HS-27A (cell line): ENCODE measurements at regions not wholly inside any gene's neighbourhood (a gene's known extent, or its start where the extent isn't known, plus 50 kb on each side); places are given as distances from the start of the nearest gene placed in this dataset.

Experiments
- DNase-seq: peaks from one replicate; pipeline ENCODE4 v3.0.0-alpha.2; 2012; ENCODE audit warnings: low read depth, missing footprints

- peak; percentile 33 for DNase-seq
Observed at GRCh38 chr2:138846216-138846821, 66.1 kb upstream of the NXPH2 start.

DNA sequence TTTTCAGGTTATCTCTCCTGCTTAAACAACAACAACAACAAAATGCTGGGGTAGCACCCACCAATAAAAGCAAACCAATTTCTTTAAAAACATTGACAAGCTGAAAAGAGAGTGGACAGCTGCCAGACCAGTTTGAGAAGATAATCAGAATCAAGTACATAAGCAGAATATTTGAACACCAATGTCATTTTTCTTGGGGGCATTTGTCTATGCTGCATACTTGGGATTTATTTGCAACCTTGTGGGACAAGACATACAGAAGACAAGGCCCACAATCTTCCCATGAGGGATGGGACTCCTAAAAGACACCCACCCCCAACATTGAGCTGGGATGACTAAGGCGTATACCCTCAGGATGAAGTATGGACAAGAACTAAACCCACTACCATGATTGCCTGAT, 62.2 kb upstream of the NXPH2 start:
- no peak for DNase-seq

GRCh38 chr2:138841459-138841858, 61.3 kb upstream of the NXPH2 start:
- no peak for DNase-seq

DNA sequence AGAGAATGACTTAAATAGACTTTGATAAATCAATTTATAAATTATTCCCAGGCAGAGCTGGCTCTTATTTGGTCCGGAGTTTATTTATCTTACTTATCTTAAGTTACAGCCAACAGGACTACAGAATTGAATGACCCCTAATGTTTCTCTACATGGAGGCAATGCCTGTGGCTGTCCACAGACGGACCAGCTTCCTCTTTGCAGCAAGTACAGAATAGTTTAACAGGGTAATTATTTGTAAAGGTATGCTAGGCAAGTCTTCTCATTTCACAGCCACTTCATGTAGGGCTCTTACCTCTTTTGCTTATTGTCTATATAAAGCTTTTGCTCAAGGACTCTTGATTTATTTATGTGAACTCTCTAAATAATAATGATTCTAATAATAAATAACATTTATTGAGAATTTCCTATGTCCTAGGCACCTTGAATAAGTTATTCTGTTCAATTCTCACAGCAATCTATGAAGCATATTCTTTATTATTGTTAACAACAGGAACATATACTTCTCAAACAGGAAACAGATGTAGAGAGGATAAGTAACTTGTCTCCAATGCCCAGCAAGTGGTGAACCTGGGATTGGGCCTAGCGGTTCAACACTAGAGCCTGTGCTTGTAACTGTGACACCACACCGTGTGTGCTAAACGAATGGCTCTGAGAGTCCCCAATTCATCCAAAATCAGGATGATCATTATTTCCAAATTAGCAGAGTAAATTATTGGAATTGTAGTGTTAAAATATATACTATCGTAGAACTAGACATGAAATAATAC, 58.8 kb upstream of the NXPH2 start:
- no peak for DNase-seq

- DNase-seq, result no peak
Observed at GRCh38 chr2:138831691-138832090, 51.5 kb upstream of the NXPH2 start.

DNA sequence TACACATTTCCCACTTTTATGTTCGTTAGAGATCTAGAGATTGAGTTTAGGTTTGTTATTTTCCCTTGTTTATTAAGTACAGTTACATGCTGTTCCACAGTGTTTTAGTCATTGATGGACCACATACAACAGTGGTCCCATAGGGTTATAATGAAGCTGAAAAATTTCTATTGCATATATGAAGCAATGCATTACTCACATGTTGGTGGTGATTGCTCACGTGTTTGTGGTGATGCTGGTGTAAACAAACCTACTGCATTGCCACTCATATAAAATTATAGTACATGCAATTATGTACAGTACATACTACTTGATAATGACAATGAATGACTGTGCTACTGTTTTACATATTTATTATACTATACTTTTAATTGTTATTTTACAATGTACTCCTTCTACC, 51.0 kb upstream of the NXPH2 start:
- DNase-seq, result no peak

DNA sequence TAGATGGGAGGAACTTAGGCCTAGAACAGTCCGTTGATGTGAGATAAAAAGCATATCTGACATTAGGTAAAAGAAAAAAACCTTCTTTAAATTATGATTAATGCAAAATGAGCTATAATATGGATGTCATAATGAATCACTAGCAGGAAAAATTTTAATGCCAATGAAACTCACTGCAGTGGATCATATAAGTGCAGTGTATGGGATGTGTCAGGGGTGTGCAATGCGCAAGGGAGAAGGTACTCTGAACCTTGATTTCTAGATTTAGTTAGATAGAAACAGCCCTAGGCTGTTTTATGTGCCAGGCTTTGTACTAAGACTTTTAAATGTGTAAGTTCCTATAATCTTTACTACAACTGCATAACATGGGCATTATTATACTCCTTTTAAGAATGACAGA, 50.4 kb upstream of the NXPH2 start:
- no peak for DNase-seq
